ENCODE measurements at regions not wholly inside any gene's neighbourhood (a gene's known extent, or its start where the extent isn't known, plus 50 kb on each side); places are given as distances from the start of the nearest gene placed in this dataset.

DNA sequence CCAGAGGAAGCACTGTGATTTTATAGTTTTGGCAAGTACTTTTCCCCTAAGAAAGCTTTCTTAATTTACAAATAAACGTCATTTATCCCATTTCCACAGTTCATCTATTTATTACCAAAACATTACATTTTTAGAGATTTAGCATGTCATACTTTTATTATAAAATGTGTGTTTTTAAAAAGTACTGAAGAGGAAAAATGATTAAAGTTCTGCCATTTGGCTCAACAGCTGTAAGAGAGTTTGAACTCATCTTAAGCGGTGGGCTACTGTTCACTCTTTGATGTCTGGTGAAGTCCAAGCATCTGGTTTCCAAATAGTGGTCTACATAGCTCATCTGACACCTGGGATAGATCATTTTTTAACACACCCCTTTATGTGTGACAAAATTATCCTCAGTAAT, 51.3 kb upstream of the TANC1 start:
- intact Hi-C loops (cut with micrococcal nuclease) = no loop called here
- H3K4me3 Mint-ChIP-seq = no peak overlapping the region
- no peaks in the 10 kb centered on the region for H3K4me1 Mint-ChIP-seq
- H3K27ac Mint-ChIP-seq = no peak overlapping the region
- no peaks in the 10 kb centered on the region for H3K36me3 Mint-ChIP-seq (ENCODE audit: low read depth)
- no peaks in the 10 kb centered on the region for H3K9me3 Mint-ChIP-seq
- peaks cover 1% of the 10 kb centered on the region for H3K27me3 Mint-ChIP-seq
- no peak for DNase-seq

DNA sequence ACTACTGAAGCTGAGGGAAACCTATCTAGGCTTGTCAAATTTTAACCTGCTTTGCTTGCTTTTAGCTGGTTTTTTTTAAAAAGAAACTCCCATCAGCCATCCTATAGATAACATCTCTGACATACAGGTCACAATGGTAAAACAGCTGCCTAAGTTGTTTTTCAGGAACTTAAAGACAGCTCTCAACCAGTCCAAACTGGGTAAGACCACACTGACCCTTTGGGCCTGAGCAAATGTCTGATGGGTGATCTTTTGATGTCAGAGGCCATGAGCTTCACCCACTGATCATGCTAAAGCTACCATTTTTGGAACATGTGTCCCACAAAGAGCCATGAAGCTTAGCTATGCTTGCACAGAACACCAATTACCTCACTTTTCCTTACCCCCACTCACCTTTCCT, 50.0 kb upstream of the TANC1 start:
- Mint-ChIP-seq H3K4me1 (no peaks in the 10 kb centered on the region), H3K9me3 (no peaks in the 10 kb centered on the region), H3K36me3 (ENCODE audit: low read depth) (no peaks in the 10 kb centered on the region), H3K27ac (no peak overlapping the region), H3K4me3 (no peak overlapping the region), H3K27me3 (peaks cover 1% of the 10 kb centered on the region)
- DNase-seq = no peak
- intact Hi-C loops (cut with micrococcal nuclease) = no loop called here

All from activated CD4-positive, alpha-beta T cell treated with anti-CD3 and anti-CD28 coated beads, Interleukin-2, amount 10 ng/mL, durations not matched to agents 24 days and 14 days (primary cell).